H54 (cell line): ENCODE measurements at regions not wholly inside any gene's neighbourhood (a gene's known extent, or its start where the extent isn't known, plus 50 kb on each side); places are given as distances from the start of the nearest gene placed in this dataset.

Experiments used
- DNase-seq: peaks from one replicate; pipeline ENCODE4 v3.0.0; 2011; ENCODE audit warnings: low spot score, mixed read lengths; ENCODE audit not compliant: insufficient read length
- FAIRE-seq: peaks from 3 replicates; lab custom pipeline; 2011; peaks lifted over from hg19 to GRCh38; lab: Jason Lieb, UNC
- POLR2A ChIP-seq: IDR thresholded peaks from 2 replicates; pipeline ENCODE4 v1.6.1; 2011; ENCODE audit warnings: low read depth, mild to moderate bottlenecking, low read length

- FAIRE-seq (no peak), DNase-seq (no peak)
- TF ChIP-seq POLR2A, result no peak
Observed at GRCh38 chr16:51022955-51023354, 128.1 kb downstream of the SALL1 start.

GRCh38 chr16:51019617-51020016, 131.5 kb downstream of the SALL1 start:
- no peak for FAIRE-seq
- no peak for TF ChIP-seq POLR2A
- no peak for DNase-seq

GRCh38 chr16:51017969-51018368, 133.1 kb downstream of the SALL1 start:
- TF ChIP-seq POLR2A, result no peak
- no peak for FAIRE-seq
- DNase-seq, result no peak

- no peak for TF ChIP-seq POLR2A
- FAIRE-seq (no peak), DNase-seq (no peak)
Observed at GRCh38 chr16:51012396-51012795, 138.7 kb downstream of the SALL1 start.

GRCh38 chr16:51010817-51011216, 140.3 kb downstream of the SALL1 start:
- DNase-seq, result no peak
- FAIRE-seq, result no peak
- TF ChIP-seq POLR2A, result no peak

GRCh38 chr16:51009813-51010212, 141.3 kb downstream of the SALL1 start:
- FAIRE-seq, result no peak
- no peak for DNase-seq
- no peak for TF ChIP-seq POLR2A

GRCh38 chr16:51009359-51009758, 141.7 kb downstream of the SALL1 start:
- DNase-seq, result no peak
- no peak for TF ChIP-seq POLR2A
- FAIRE-seq, result no peak

- no peak for FAIRE-seq
- no peak for DNase-seq
- no peak for TF ChIP-seq POLR2A
Observed at GRCh38 chr16:51008607-51009006, 142.5 kb downstream of the SALL1 start.

GRCh38 chr16:51008037-51008436, 143.0 kb downstream of the SALL1 start:
- FAIRE-seq, result no peak
- no peak for DNase-seq
- no peak for TF ChIP-seq POLR2A

- TF ChIP-seq POLR2A, result no peak
- DNase-seq (no peak), FAIRE-seq (no peak)
Observed at GRCh38 chr16:51003850-51004566, 147.1 kb downstream of the SALL1 start.

GRCh38 chr16:51002881-51003490, 148.1 kb downstream of the SALL1 start:
- DNase-seq, result no peak
- no peak for FAIRE-seq
- TF ChIP-seq POLR2A, result no peak

- FAIRE-seq, result no peak
- TF ChIP-seq POLR2A, result no peak
Observed at GRCh38 chr16:50999181-50999580, 151.9 kb downstream of the SALL1 start.

GRCh38 chr16:50998411-50998810, 152.7 kb downstream of the SALL1 start:
- TF ChIP-seq POLR2A, result no peak
- DNase-seq (no peak), FAIRE-seq (no peak)

More at GRCh38 chr16:50999181-50999580, 151.9 kb downstream of the SALL1 start:
- DNase-seq, result no peak

GRCh38 chr16:50997679-50998078, 153.4 kb downstream of the SALL1 start:
- DNase-seq (no peak), FAIRE-seq (no peak)
- TF ChIP-seq POLR2A, result no peak

- no peak for FAIRE-seq
- no peak for TF ChIP-seq POLR2A
- no peak for DNase-seq
Observed at GRCh38 chr16:50996830-50997186, 154.3 kb downstream of the SALL1 start.
